ENCODE measurements at regions not wholly inside any gene's neighbourhood (a gene's known extent, or its start where the extent isn't known, plus 50 kb on each side); places are given as distances from the start of the nearest gene placed in this dataset.

- TF ChIP-seq EZH2 (IDR thresholded peaks at IDR 0.05; ENCODE audit: low read depth, low read length, severe bottlenecking), result no peak
- TF ChIP-seq CTCF (IDR thresholded peaks at IDR 0.05; ENCODE audit: control extremely low read depth in 1 of 3, insufficient read depth in 1 of 3, low read depth in 1 of 3, low read length in 3 of 3), result no peak
- TF ChIP-seq USF2 (IDR thresholded peaks at IDR 0.05; ENCODE audit: low read length), result no peak
- no peak for TF ChIP-seq POLR2AphosphoS5 (IDR thresholded peaks at IDR 0.05; ENCODE audit: low read depth, low read length)
- TF ChIP-seq BRCA1 (IDR thresholded peaks at IDR 0.05; ENCODE audit: low read depth, low read length), result no peak
Observed at GRCh38 chr2:117339980-117340379, 474.5 kb upstream of the DDX18 start.
